ENCODE measurements at regions not wholly inside any gene's neighbourhood (a gene's known extent, or its start where the extent isn't known, plus 50 kb on each side); places are given as distances from the start of the nearest gene placed in this dataset.
"Not testable (repeated sequence)": the region's sequence is repeated elsewhere in the genome, so short reads cannot be mapped to it uniquely, and the experiment has no call there.

GRCh38 chr12:59056966-59057365, 136.7 kb upstream of the LRIG3 start:
- in situ Hi-C loops (cut with MboI; ENCODE audit: low sequenced_read_pairs), result no loop called here

- in situ Hi-C loops (cut with MboI; ENCODE audit: low sequenced_read_pairs), result no loop called here
Observed at GRCh38 chr12:59055204-59055860, 135.0 kb upstream of the LRIG3 start.

GRCh38 chr12:59053266-59053899, 133.1 kb upstream of the LRIG3 start:
- in situ Hi-C loops (cut with MboI; ENCODE audit: low sequenced_read_pairs), result not testable (repeated sequence)

GRCh38 chr12:59046763-59047534, 126.6 kb upstream of the LRIG3 start:
- in situ Hi-C loops (cut with MboI; ENCODE audit: low sequenced_read_pairs), result no loop called here

- in situ Hi-C loops (cut with MboI; ENCODE audit: low sequenced_read_pairs), result no loop called here
Observed at GRCh38 chr12:59044791-59045190, 124.5 kb upstream of the LRIG3 start.

- in situ Hi-C loops (cut with MboI; ENCODE audit: low sequenced_read_pairs), result no loop called here
Observed at GRCh38 chr12:59041241-59042121, 121.2 kb upstream of the LRIG3 start.

GRCh38 chr12:59040656-59041055, 120.4 kb upstream of the LRIG3 start:
- in situ Hi-C loops (cut with MboI; ENCODE audit: low sequenced_read_pairs), result no loop called here

GRCh38 chr12:59040043-59040442, 119.7 kb upstream of the LRIG3 start:
- in situ Hi-C loops (cut with MboI; ENCODE audit: low sequenced_read_pairs), result no loop called here

GRCh38 chr12:59039005-59039404, 118.7 kb upstream of the LRIG3 start:
- in situ Hi-C loops (cut with MboI; ENCODE audit: low sequenced_read_pairs), result no loop called here

- in situ Hi-C loops (cut with MboI; ENCODE audit: low sequenced_read_pairs), result no loop called here
Observed at GRCh38 chr12:59036973-59037762, 116.9 kb upstream of the LRIG3 start.

- in situ Hi-C loops (cut with MboI; ENCODE audit: low sequenced_read_pairs), result no loop called here
Observed at GRCh38 chr12:59036347-59036746, 116.0 kb upstream of the LRIG3 start.

- in situ Hi-C loops (cut with MboI; ENCODE audit: low sequenced_read_pairs), result no loop called here
Observed at GRCh38 chr12:59031313-59031712, 111.0 kb upstream of the LRIG3 start.

- in situ Hi-C loops (cut with MboI; ENCODE audit: low sequenced_read_pairs), result no loop called here
Observed at GRCh38 chr12:59030415-59030814, 110.1 kb upstream of the LRIG3 start.

- in situ Hi-C loops (cut with MboI; ENCODE audit: low sequenced_read_pairs), result no loop called here
Observed at GRCh38 chr12:59027199-59027598, 106.9 kb upstream of the LRIG3 start.

GRCh38 chr12:59023861-59024424, 103.6 kb upstream of the LRIG3 start:
- in situ Hi-C loops (cut with MboI; ENCODE audit: low sequenced_read_pairs), result no loop called here

- in situ Hi-C loops (cut with MboI; ENCODE audit: low sequenced_read_pairs), result no loop called here
Observed at GRCh38 chr12:59020073-59020946, 100.0 kb upstream of the LRIG3 start.

GRCh38 chr12:59014885-59015284, 94.6 kb upstream of the LRIG3 start:
- in situ Hi-C loops (cut with MboI; ENCODE audit: low sequenced_read_pairs), result no loop called here

GRCh38 chr12:59010941-59011340, 90.6 kb upstream of the LRIG3 start:
- in situ Hi-C loops (cut with MboI; ENCODE audit: low sequenced_read_pairs), result no loop called here

- in situ Hi-C loops (cut with MboI; ENCODE audit: low sequenced_read_pairs), result no loop called here
Observed at GRCh38 chr12:59010118-59010517, 89.8 kb upstream of the LRIG3 start.

All from HL-60/S4 treated with phorbol 12-myristate 13-acetate at 8.2 ng/mL for 4 days and 3 days (cell line).